Stimulated activated CD8-positive, alpha-beta memory T cell treated with anti-CD3 and anti-CD28 coated beads, Interleukin-15, amount 100 ng/mL, for 48 hours (primary cell): ENCODE measurements at regions not wholly inside any gene's neighbourhood (a gene's known extent, or its start where the extent isn't known, plus 50 kb on each side); places are given as distances from the start of the nearest gene placed in this dataset.
"Not testable (repeated sequence)": the region's sequence is repeated elsewhere in the genome, so short reads cannot be mapped to it uniquely, and the experiment has no call there.

Source experiments
- DNase-seq, 2 donors: peaks; one replicate each; pipeline ENCODE4 v3.0.0-alpha.2; 2020; ENCODE audit warnings: low read depth in 2 of 2

DNA sequence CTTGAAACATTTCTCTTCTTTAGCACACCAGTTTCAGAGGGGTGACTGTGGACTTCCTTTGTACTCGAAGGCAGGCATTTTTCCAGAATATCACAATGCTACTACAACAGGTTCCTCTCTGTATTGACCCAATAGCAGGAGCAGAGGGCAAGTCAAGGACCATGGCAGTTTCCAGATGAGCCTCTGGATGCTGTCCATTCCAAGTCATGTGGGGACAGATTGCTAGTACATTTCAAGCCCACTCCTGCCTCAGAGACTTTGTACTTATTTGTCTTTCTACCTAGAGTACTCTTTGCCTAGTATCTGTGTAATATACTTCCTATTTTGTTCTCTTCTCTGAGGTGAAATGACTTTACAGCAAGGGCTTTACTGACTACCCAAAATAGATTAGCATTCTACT lies 373.9 kb downstream of the PIK3C3 start:
- no peak for DNase-seq

DNA sequence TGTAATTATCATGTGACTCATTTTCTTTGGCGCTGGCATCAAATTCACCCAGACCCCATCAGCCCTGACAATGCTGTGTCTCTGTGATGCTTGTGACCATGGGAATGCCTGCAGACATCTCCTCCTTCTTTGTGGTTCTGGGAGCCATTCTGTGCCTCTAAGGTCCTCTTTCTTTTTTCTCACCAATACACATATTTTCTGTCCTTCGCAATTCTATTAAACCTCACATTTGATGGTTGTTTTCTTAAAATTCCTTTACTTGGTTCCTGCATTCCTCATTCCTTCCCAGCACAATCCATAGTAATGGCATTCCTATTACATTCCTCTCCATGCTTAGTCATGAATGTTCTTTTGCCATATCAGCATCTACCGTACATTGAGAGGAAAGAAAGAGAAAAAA lies 375.3 kb downstream of the PIK3C3 start:
- DNase-seq: no peak

DNA sequence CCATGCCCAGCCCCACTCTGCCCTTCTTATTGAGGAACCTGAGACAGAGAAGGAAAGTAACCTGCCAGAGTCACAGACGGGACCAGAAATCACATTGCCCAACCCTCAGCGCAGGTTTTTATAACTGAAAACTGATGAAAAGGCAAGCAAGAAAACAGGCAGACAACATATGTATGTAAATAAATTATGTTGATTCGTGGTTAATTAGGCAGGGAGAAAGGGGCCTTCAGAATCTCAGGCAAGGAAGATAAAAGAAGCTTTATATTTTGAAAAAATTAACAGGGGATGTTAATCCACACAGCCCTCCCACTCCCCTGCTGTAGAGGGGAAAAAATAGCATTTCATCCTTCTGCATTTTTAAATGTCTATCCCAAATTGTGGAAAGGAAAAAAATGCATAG lies 378.5 kb downstream of the PIK3C3 start:
- no peak for DNase-seq

DNA sequence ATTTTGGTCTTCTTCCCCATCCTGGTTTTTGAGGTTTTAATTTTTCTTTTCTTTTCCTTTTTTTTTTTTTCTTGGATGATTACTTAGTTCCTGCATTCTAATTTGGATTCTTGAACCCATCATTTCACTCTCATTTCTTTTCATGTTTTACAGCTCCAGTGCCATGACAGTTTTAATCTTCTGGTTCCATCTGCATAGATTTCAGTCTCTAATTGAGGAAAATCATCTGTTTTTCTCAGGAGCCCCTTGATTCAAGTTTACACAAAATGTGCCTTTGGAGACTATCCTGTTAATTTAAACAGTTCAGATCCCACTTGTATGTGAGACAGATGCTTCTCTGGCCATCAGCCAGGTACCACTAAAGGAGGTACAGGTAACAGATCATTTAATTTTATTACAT lies 379.9 kb downstream of the PIK3C3 start:
- DNase-seq: no peak

DNA sequence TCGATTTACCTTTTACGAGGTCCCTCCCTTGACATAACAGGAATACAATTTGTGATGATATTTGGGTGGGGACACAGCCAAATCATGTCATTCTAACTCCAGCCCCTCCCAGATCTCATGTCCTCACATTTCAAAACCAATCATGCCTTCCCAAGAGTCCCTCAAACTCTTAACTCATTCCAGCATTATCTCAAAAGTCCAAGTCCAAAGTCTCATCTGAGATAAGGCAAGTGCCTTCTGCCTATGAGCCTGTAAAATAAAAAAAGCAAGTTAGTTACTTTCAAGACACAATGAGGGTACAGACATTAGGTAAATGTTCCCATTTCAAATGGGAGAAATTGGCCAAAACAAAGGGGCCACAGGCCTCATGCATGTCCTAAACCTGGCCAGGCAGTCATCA lies 381.1 kb downstream of the PIK3C3 start:
- DNase-seq: no peak

DNA sequence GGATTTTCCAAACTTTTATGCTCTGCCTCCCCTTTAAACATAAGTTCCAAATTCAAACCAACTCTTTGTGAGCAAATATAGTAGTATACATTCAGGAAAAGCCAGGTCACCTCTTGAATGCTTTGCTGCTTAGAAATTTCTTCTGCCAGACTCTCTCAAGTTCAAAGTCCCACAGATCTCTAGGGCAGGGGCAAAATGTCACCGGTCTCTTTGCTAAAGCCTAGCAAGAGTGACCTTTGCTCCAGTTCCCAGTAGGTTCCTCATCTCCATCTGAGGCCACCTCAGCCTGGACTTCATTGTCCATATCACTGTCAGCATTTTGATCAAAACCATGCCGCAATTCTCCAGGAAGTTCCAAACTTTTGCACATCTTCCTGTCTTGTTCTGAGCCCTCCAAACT lies 382.3 kb downstream of the PIK3C3 start:
- DNase-seq: not testable (repeated sequence)

DNA sequence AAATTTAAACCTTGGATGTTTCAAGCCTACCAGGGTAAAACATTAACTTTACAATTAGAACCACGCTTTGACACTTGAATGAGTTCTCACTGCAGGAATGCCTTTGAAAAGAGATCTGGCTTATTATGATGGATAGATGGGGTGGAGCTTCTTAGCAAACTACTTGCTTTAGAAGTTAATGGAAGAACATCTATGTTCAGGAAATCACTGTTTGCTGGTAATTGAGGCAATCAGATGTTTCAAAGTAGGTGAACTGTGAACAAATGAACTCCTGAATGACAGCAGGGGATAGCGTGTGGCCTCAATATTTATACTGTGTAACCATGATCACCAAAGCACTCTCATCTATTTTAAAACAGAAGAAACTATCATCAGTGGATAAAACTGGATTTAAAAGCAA lies 383.6 kb downstream of the PIK3C3 start:
- DNase-seq: no peak

DNA sequence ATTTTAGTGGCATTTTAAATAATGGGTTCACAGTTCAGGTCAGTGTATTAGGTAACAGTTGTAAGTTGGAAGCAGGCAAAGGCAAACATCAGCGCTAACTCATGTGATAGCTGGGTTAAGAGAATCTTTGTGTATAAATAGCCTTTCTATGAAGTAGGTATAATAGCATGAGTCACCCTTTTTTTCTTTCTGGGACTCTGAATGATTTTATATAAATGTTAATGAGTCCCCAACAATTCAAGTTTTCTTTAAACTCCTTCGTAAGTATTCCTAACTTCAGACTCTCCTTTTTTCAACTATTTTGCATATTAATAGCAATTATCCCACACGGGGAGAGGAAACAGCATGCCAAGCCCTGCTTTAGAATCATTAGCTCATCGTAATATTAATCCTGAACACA lies 384.3 kb downstream of the PIK3C3 start:
- no peak for DNase-seq

DNA sequence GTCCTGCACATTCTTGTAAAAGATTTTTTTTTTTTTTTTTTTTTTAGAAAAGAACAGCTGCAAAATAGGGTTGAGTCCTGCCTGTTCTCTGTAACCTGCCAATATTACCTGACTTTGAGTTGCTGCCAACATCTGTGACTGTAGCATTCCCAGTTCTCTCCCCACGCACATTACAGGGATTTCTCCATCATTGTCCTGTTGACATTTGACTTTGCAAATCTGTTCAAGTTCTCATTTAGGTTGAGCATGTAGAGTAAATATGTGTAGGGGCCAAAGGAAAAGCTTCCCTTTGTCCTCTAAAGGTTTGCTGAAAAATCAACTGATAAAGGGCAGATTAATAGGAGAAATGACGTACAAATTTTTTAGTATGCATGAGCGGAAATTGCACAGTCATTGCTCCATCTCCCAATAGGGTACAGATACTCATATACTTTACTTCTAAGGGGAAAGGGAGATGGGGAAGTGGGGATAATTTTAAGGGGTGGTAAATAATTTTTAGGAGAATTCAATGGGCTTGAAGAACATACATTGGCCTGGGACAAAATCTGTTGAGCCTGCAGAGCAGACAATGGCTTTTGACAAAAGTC lies 385.5 kb downstream of the PIK3C3 start:
- DNase-seq: no peak

DNA sequence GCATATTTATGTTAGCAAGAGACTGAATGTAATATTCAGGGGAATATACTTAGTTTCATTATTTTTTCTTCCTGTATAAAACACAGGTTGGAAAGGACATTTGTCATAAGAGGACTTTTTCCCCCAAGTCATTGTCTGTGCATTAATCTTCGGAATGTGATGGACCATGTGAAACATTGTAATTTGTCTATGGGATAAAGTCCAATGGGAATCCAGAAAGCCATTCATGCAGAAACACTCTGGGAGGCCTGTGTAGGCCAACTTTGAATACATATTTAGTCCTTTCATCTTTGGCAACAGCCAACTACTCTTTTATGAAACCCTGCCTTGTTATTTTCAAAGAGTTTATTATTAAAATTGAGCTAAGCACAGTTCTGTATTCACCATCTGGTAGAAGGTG lies 386.4 kb downstream of the PIK3C3 start:
- no peak for DNase-seq

DNA sequence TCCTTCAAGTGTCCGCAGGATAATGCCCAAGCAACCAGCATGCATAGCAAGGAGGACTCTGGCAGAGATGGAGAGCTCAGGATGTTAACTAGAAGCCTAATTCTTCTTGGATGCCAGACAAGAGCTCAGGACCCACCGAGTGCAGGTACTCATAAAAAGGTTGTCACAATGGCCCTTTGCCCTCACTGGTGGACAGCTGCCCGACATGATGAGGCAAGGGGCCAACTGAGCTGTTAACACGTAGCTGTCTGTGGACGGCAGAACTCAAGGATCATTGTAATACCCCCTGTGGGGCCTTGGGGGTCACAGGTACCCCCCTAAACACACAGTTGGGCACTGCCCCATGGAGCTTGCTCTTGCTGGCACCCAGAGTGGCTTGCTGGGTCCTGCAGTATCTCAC lies 393.7 kb downstream of the PIK3C3 start:
- no peak for DNase-seq

DNA sequence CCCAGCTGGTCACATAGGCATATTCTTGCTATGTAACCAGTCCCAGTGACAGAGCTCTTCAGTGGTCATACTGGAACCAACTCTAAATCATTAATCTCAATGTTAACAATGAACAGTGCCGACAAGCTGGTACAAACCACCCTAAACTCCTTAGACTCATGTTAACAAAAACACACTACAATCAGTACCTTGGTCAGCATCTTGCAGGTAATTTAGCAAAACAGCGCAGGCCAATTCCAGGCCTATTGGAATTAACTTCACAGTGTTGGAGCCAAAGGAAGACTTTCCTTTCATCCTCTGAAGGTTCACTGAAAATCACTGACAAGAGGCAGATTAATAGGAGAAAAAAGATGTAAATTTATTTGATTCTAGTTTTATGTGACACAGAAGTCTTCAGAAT lies 396.4 kb downstream of the PIK3C3 start:
- DNase-seq: no peak

DNA sequence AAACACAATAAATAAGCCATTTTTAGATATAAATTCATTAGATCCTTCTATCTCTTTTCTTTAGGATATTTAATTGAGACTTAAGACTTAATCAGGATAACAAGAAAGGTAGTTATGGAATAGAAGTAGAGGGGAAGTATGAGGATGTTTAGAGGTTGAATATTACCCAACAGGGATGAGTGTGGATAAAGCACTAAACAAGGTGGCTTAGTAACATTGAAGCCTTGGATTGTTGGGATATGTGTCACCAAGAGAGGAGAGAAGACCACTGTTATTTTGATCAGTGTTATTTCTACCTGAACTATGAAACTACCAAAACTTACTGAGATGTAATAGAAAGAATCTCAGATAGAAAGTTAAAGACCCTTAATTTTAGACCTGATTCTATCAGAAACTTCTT lies 405.7 kb downstream of the PIK3C3 start:
- DNase-seq: no peak

DNA sequence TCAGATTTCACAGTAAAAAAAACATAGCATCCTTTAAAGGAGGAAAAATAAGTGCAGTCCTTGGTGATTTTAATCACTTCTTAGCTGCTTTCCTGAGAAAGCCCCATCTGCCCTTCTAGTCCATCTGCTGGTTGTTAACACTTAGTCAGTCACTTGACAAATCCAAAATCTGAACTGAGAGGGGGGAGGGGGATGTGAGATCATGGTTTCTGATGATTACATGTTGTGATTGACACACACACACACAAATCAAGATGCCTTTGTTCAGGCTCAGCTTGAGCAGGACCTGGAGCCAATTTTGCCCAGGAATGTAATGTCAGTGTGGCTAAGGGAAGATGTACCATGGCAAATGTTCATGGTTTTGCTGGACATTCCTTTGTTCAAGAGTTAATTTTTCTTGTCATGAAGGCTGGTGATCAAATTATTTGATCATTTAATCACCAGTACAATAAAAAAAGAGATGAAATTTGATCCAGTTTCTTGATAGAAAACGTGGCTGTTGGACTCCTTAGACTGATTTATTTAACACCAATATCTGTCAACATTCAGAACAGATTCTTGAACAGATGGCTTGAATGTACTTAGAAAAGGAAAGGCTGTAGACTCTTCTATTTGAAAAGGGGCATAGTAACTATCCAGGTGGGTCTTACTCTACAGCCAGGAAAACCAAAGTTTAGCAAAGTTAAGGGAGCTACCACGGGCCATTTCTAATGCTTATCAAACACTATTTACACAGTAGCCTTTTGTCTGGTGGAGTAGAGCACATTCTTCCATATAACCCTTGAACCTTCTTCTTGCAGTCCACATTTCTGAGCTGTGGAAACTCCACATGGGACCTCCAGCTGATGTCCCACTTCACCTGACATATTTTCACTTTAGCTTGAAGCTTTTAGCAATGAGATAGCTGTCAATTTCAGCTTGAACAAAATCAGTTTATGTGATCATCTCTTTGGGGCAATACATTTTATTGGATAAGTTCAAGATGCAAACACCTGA lies 408.7 kb downstream of the PIK3C3 start:
- DNase-seq: no peak

DNA sequence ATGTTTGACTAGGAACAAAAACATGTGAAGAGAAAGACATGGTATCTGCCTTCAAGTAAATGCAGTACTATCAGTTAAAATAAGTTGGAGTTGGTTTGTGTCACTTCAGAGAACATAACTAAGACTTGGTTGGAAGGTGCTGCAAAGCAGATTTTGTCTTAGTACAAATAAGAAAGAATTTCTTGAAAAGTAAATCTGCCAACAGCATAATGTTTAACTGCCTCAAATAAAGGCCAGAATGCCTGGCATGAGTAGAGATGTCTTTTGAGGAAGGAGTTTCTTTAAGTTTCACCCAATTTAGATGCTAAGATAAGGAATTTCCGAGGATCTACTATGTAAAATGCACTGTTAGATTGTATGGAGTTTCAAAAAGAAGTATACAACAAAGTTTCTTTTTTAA lies 409.7 kb downstream of the PIK3C3 start:
- DNase-seq: no peak

DNA sequence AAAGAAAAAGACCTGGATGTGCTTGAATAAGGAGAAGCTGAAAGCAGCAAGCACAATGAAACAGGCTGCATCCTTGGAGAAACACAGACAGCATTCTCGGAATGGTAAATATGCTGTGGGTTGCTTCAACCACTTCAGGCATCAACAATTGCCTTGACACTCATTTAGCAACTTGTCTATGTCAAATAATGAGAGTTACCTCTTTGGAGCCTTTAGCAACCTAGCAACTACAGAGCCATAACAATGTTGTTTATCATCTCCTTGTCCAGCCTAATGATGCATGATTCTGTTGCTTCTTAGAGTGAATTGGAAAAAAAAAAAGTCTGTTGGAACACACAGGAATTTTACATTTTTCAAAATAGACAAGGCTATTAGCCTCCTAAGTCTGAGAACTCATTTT lies 410.6 kb downstream of the PIK3C3 start:
- DNase-seq: no peak

DNA sequence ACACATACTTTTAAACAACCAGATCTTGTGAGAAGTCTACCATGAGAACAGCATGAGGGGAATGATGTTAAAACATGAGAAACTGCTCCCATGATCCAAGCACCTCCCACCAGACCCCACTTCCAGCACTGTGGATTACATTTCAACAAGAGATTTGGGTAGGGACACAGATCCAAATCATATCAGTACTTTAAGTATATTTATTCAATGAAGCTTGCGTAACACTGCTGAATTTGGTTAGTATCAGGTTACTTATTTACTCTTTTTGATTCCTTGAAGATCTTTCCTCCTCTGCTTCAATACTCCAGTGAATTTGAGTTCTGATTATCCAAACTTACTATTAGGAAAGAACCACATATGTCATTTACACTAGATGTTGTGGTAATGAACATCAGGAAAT lies 418.6 kb downstream of the PIK3C3 start:
- DNase-seq: no peak

DNA sequence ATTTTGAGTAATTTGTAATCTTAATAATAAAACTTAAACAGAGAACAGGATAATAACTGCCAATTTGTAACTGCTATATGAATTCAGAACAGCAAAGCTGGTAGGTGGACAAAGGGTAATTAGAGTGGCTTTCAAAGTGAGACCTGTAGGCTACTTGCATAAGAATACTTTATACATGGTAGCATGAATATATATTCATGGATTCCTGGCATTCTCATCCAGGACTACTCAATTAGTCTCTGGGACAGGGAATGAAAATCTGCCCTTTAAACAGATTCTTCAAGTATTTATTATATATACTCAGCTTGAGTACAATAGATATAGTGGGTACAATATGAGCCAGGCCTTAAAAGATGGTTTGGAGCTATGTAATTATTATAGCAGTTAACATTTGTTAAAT lies 419.9 kb downstream of the PIK3C3 start:
- no peak for DNase-seq

DNA sequence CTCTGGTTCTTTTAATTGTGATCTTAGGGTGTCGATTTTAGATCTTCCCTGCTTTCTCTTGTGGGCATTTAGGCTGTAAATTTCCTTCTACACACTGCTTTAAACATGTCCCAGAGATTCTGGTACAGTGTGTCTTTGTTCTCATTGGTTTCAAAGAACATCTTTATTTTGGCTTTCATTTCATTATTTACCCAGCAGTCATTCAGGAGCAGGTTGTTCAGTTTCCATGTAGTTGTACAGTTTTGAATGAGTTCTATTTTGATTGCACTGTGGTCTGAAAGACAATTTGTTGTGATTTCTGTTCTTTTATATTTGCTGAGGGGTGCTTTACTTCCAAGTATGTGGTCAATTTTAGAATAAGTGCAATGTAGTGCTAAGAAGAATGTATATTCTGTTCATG lies 423.8 kb downstream of the PIK3C3 start:
- DNase-seq: not testable (repeated sequence)

DNA sequence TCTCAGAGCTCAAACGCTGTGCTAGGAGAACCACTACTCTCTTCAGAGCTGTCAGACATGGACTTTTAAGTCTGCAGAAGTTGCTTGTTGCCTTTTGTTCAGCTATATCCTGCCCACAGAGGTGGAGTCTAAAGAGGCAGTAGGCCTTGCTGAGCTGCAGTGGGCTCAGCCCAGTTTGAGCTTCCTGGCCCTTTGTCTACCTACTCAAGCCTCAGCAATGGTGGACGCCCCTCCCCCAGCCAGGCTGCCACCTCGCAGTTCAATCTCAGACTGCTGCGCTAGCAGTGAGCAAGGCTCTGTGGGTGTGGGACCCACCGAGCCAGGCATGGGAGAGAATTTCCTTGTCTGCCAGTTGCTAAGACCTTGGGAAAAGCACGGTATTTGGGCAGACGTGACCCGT lies 426.2 kb downstream of the PIK3C3 start:
- DNase-seq: not testable (repeated sequence)

DNA sequence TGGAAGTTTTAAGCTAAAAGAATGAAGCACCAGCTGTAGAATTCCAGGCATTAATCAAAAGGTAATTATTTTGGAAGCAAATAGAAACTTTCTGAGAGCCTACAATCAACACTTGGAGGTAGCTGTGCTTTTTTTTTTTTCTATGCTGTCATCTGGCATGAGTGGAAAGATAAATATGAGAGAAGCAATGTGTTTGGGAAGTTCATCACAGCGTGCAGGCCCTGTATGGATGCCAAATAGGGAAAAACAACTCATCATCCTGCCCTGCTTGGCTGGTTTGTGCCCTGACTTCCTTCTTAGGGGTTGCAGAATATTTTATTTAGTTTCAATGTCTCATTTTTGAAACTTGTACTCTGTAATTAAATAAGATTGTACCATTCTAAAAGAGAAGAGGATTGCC lies 437.4 kb downstream of the PIK3C3 start:
- no peak for DNase-seq

DNA sequence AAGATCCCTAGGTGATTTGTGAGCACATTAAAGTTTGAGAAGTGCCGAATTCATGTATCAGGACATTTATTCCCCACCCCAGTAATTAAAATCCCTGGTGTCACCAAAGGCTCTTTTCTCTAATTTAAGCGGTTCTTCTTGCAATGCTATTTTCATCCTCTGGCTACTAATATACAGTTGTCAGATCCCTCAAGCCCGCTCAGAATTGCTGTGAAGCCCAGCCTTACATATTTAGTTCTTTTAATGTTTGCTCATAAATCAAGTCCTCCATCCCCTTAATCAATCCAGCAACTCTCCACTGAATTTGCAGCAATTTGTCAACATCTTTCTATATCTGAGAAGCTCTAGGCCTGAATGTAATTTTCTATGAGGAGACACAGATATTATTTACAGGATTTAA lies 437.9 kb downstream of the PIK3C3 start:
- no peak for DNase-seq

DNA sequence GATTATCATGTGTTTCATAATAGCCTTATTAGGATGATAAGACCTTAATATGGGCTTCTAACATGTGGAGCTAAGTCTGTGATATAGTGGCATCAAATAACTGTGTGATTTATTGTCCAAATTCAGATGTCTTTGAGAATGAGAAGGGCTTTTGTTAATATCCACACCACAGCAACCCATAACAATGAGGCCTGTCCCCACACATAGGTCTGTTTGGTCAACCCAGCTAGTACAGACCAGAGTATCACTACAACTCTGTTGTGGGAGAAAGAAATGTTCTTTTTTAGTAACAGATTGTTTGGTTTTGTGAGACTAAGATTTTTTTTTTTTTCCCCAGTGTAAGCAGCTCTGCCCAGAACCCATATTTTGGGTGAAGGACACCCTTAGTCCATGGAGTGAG lies 439.2 kb downstream of the PIK3C3 start:
- no peak for DNase-seq
